HG03045 (cell line): ENCODE measurements at regions not wholly inside any gene's neighbourhood (a gene's known extent, or its start where the extent isn't known, plus 50 kb on each side); places are given as distances from the start of the nearest gene placed in this dataset.

Experiments used
- ATAC-seq: cut with Tn5 transposase; IDR thresholded peaks from one replicate; pipeline ENCODE4 v1.9.1; 2021; ENCODE audit warnings: mild to moderate bottlenecking, moderate library complexity; ENCODE audit not compliant: unreplicated experiment

DNA sequence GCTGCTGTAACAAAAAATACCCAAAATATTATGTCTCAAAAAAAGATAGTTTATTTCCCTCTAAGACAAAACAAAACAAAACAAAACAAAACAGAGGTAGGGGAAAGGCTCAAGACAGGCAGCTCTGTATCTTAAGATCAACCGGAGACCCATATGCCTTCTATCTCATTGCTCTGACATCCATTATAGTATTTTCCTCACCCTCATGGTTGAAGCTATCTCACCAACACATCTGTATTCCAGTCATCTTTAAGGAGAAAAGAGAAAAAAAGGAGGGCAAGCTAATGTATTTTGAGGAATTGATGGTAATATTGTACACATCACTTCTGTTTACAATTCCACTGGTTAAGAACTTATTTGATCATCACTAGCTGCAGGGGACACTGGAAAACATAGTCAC is 239.7 kb downstream of the ICOS start:
- ATAC-seq = no peak

DNA sequence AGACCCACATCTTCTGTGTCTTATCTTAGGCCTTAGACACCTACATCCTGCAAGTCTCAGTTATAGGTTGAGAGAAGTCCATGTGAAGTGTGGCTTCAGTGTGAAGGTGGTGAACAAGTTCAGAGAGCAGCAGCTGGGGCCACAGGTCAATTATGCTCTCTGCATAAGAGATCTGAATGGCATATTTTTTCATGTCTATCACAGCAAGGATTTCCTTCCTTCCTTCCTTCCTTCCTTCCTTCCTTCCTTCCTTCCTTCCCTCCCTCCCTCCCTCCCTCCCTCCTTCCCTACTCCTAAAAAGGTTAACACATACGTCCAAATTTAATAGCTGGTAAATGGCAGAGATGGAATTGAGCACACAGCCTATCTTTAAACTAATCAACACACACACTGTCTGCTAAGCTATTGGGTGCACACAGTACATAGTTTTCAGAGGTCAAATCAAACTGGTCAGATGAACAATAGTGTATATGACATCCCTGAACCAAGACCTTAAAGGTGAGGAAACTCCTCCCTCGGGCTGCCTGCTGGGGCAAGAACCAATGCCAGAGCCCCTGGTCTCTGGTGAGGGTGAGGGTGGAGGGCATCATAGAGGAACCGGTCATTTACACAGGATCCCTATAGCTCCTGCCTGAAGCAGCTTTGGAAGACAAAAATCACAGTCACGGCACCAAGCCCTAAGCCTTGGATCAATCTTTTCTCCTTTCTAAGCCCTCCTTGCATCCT is 240.9 kb downstream of the ICOS start:
- no peak for ATAC-seq

DNA sequence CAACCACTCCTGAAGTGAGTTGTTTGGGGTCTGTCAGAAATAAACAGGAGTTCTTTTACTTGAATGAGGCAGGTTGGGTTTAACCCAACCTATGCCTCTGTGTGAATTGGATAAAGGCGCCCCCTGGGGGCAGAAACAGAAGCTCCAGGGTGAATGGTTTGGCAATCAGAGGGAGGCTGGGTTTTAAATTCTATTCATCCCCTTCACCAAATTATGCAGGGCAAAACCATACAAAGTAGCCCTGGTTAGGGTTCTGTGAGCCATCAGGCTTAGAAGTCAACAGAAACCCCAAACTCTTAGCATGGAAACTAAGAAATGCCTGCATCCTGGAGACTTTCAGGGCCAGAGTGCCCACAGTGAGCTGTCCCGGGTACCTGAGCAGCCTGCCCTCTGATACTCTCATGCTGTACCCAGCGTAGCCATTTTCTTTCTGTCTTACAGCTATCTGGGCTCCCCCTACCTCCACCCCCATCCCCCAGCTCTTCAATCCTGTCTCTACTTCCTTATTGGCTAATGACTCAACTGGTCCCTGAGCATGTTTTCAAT is 241.5 kb downstream of the ICOS start:
- no peak for ATAC-seq

DNA sequence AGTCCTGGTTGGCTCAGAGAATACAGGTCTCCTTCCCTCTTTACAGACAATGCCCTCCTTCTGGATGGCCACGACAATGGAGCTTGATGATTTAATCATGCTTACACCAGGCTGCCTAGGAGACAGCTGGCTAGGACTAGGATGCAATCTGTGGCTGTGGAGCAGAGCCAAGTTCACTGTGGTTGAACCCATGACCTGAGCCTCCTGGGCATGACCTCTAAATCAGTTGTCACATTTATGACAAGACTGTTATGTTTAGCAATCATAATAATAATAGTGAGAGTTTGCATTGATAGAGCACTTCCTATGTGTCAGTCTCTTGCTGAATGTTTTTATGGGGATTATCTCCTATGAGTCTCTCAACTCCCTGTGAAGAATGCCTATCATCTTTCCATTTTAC is 244.1 kb downstream of the ICOS start:
- ATAC-seq = no peak

DNA sequence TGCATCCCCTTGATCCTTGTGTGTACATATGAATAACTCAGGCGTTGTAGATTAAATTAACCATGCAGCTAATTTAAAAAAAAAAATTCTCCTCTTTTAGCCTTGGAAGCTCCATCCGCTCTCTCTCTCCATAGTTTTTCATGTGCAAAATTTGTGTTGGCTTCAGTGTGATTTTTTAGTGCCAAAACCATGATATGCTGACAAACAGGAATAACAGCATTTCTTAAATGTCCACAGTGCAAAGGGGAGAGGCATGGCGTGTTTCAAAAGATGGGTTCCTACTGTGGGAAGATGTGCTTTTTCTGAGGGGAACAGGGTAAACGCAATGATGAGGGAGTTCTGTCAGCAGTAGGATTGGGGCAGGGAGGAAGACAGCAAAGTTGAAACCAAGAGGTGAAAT is 247.0 kb downstream of the ICOS start:
- no peak for ATAC-seq

DNA sequence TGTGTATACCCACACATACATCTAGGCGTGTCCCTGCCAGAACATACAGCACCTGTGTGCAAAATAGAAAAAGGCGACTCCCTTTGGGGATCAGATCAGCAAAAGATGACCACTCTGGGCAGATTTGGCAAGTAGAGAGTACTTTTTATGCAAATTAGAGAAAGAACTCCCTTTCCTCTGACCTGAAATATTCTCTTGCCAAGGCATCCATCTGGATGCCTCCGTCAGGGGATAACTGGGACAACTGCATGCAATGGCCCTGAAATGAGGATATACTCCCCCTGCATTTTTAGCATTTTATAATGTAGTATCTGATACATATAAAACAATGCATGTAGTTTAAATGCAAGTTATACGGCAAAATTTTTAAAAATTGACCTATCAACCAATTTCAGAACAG is 247.7 kb downstream of the ICOS start:
- no peak for ATAC-seq

DNA sequence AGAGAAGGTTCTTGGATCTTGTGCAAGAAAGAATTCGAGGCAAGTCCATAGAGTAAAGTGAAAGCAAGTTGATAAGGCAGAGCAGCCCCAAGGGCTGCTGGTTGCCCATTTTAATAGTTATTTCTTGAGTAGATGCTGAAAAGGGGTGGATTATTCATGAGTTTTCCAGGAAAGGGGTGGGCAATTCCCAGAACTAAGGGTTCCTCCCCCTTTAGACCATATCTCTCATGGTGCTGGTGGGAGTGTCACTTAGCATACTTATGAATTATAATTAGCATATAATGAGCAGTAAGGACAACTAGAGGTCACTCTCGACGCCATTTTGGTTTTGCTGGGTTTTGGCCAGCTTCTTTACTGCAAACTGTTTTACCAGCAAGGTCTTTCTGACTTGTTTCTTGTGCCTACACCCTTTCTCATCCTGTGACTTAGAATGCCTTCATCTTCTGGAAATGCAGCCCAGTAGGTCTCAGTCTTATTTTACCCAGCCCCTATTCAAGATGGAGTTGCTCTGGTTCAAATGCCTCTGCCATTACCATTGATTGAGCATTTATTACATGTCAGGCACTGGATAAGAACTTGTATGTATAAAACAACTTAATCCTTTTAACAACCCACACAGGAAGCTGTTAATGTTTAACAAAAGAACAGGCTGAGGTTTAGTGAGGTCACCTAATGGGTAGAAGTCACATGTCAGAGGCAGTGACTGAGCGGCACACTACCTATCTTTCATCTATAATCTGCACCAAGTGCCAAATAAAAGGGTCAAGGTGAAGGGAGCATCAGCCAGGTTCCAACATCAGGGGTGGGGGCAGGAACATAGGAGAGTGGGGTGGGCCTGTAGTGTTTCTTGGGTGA is 250.9 kb downstream of the ICOS start:
- no peak for ATAC-seq

DNA sequence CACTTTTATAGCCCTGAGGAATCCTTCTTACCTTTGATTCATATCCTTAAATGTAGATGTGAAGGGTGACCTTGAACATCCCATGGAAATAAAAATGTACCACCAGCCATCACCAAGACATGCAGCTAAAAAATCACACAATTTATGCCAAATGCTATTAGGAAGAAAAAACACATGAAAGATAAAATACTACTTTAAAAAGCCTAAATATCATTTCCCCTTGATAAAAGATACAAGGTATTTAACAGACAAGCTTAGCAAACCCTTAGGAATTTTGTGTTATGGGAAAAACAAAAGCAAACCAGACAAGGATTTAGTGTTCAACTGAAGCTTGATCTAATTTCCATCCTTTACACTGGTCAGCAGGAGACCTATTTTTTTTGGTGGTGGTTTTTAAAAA is 255.0 kb downstream of the ICOS start:
- ATAC-seq = no peak

DNA sequence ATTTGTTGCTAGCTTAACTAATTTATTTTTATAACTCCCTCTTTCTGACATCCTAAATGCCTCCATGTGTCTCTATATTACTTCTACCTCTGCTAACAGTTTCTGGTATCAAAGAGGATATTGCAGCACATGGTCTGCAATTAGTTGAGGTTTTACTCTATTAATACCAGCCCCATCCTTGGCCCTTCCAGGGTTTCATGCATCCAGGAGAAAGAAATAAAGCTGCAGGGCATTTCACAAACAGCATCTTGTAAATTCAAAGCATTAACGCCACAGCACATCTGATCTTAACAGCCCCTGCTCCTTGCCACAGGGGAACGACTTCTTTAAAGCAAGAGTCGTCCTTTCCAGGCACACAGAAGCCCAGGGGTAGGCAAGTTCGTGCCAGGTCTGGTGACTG is 258.9 kb downstream of the ICOS start:
- ATAC-seq = no peak

DNA sequence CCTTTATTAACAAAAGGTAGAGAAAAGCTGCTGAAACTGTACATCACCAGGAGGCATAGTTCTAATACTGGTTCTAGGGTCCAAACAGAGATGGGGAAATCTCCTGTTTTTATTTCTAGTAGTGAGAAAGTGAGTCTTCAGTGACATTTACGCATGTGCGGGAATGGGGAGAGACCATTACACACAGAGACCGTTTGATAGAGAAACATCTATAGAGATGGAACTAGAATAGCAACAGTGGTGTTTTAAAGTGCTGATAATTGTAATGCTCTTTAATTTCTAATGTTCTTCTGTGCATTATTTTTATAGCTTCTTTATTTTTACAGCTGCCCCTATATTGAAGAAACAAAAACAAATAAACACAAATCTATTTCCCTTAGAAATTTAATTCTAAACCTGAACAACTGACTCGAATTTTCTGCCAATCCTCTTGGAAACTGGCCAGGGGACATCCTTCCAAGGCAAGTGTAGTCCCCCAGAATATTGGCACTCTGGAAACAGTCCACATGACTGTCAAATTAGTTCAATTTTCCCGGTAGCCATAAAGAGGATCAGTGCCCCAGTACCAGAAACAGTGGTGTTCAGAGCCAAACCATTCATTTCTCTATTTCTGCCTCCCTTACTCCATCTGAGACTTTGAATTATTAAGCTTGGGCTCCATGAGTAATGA is 260.9 kb downstream of the ICOS start:
- no peak for ATAC-seq

DNA sequence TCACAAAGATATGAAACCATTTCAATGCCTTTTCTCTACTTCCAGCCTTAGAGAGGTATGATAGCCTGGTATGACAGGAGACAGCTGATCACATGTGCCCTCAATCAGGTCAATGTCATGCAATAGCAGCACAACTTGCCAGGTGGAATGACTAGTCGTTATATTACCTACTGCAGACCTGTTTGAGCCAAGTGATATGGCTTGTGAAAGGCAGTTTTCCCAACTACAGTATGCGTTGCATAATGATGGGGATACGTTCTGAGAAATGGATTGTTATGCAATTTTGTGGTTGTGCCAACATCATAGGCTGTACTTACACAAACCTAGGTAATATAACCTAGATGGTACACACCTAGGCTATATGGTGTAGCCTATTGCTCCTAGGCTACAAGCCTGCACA is 262.8 kb downstream of the ICOS start:
- ATAC-seq = no peak

DNA sequence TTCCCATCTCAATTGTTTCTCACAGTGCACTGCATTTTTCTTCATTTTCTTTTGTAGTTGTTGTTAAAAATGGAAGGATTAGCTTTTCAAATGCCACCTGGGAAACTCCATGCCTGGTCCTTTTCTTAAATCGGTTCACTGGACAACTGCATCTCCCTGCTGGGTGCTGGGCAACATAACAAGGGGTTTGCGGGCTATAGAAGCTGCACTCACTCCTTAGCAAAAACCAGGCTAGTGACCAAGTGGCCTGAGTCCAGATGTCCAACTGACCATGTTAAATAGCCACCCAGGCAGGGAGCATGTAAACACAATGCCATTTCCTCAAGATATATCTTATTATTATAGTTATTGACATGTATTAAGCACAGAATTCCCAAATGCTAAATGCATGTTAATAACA is 264.9 kb downstream of the ICOS start:
- ATAC-seq = no peak

DNA sequence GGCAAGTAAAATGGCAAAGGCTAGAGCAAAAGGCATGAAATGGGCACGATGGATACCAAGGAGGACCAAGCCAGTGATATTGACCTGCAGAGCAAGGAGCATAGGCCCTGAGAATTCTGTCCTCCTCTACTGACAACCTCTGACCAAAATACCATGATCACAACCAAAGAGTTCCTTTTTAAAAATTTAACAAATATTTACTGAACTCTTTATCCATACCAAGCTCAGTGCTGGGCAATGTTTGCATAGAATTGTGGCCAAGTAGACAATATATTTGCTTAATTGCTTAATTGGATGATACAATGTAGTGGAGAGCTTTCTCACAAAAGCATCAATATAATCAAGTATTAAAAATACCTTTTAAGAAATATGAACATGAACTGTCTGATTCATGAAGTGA is 265.7 kb downstream of the ICOS start:
- ATAC-seq = no peak

DNA sequence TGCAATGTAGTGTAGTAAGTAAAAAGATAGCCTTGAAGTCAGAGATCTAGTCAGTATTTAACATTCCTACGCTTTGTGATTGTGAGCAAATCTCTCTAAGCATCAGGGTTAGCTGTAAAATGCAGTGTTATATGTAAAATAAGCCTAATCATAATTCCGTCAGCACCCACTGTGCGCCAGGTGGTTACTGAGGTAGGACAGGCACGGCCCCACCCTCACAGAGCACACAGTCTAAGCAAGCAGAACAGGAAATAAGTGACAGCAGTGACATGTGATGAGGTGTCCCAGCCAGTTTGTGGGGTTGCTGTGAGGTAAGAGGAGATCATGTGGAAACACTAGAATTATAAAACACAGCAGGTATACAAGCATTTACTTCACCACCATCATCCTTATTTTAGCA is 267.1 kb downstream of the ICOS start:
- no peak for ATAC-seq

DNA sequence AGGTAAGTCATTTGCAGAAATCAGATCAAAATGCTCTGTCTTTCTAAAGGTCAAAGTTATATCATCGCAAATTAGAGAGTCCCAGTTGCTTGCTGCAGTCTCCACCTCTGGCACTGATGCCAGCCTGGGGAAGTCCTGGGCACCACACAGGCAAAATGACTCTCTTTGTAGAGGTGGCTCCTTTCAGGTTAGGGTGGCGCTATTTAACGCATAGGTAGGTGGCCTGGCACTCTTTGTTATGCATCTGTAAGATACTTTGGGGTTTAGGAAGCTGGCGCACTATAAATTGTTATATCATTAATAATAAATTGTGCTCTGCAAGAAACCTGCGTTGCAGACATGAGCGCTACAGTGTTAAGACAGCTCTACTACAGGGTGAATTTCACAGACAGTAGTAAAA is 268.5 kb downstream of the ICOS start:
- ATAC-seq = no peak

DNA sequence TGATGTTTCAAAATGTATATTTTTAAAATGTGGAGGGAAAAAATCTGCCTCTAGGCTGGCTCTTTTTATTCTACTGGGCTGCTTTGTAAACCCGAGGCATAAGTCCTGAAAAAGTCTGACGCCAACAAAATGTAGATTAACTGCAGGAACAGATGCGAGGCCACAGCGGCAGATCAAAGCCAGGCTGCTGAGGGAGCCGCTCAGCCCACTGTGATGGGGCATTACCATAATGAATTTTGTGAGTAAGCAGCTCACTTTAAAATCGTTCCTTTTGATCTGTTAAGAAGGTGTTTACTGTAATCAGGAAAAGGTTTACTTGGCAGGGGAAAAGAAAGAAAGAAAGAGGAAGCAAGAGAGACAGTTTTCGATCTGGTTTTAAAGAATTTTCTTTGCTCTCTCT is 269.0 kb downstream of the ICOS start:
- no peak for ATAC-seq

DNA sequence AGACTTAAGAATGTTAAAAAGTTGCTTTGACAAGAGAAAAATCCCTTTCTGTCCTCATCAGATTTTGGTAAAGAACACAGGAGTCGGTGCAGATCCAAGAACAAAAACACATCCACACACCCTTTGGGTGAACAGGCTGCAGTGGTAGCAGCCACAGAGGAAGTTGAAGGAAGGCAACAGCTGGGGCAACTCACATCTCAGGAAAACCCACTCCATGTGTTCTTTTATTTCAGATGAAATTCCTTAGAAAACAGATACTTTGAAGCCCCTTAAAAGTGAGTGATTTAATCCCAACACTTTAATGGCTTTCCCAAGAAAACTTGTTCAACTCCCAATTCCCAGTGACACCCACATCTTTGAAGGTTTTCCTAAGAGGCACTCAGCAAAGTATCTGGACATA is 271.3 kb downstream of the ICOS start:
- ATAC-seq = no peak

DNA sequence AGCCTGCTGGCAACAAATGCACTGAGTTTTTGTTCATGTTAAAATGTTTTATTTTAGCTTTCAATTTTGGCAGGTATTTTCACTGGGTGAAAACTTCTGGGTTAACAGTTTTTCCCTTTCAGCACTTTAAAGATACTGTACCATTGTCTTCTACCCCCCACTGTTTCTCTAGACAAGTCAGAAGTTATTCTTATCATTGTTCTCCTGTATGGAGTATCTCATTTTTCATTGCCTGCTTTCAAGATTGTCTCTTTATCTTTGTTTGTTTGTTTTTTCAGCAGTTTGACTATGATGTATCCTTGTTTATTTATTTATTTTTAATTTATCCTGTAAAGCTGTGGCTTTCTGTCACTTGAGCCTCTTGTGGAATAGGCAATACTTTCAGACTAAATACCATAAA is 277.0 kb downstream of the ICOS start:
- ATAC-seq = no peak

DNA sequence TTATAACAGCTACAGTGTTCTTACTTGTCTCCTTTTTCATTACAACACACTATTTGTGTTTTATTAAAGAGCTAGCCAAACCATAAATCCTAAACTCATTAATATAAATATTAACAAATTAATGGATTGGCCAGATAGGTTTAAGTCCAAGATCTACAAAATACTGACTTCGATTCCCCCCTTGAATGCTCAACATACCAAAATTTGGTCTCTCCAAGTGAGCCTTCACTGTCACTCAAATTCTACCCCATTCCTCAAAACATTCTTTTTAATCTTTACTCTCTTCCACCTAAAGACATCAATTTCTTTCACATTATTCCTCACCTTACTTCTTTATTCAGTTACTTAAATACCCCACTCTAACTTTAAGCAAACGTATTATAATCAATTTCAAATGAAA is 281.5 kb downstream of the ICOS start:
- no peak for ATAC-seq

DNA sequence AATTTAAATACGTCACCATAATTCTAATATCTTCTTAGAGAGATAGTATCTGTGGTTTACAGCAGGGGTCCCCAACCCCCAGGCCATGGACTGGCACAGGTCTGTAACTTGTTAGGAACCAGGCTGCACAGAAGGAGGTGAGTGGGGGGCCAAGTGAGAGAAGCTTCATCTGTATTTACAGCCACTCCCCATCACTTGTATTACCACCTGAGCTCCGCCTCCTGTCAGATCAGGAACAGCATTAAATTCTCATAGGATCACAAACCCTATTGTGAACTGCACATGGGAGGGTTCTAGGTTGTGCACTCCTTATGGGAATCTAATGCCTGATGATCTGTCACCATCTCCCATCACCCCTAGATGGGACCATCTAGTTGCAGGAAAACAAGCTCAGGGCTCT is 282.6 kb downstream of the ICOS start:
- no peak for ATAC-seq

DNA sequence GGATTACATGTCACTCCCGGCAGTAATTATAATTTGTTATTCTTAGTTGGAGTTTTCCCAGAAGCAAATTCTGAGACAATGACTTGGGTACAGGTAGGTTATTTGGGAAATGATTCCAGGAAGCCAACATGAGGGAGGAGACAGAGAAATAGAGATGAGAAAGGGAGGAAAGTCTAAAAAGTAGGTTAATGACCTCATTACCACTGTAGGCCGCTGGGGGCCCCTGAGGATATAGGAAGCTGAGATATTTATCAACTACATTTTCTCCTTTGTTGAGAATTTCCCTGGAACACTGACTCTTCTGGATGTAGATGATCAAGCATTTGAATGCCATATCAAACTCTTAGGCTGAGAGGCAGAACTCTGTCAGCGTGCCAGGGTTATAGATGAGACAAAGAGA is 284.3 kb downstream of the ICOS start:
- no peak for ATAC-seq

DNA sequence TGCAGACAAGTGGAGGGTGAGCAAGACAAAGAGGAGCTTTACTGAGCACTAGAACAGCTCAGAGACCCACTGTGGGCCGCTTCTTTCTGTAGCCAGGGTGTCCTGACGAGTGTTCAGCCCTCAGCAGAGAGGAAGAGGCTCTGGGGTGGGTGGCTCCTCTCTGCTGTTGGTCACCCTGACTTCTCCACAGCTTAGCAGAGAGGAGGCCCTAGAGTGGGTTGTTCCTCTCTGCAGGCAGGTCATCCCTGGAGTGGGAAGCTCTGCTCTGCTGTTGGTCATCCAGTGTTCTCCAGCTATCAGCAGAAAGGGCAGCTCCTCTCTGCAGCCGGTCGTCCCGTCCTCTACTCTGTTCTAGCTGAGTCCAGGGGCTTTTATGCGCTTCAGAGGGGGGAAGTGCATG is 286.5 kb downstream of the ICOS start:
- no peak for ATAC-seq
